GM12878 (cell line): ENCODE measurements at regions not wholly inside any gene's neighbourhood (a gene's known extent, or its start where the extent isn't known, plus 50 kb on each side); places are given as distances from the start of the nearest gene placed in this dataset.

Experiments used
- CREM ChIP-seq: IDR thresholded peaks from 2 replicates; pipeline ENCODE4 v1.6.1; 2014; ENCODE audit warnings: antibody characterized with exemption, low read depth
- NFYA ChIP-seq: IDR thresholded peaks from 2 replicates; pipeline ENCODE4 v1.6.1; 2011; ENCODE audit warnings: low read depth, mild to moderate bottlenecking, low read length, improper control_type of control experiment, borderline replicate concordance
- TCF3 ChIP-seq: IDR thresholded peaks from 2 replicates; pipeline ENCODE4 v1.6.1; 2012; ENCODE audit warnings: low read depth, mild to moderate bottlenecking, low read length, borderline replicate concordance; ENCODE audit not compliant: insufficient read depth
- TF ChIP-seq, protein P1 (sequence below): fragments of 450-650 bp; IDR thresholded peaks from 2 replicates; pipeline ENCODE4 v1.6.1; 2016; ENCODE audit warnings: mild to moderate bottlenecking, moderate library complexity, borderline replicate concordance
- TF ChIP-seq, protein P2 (sequence below): IDR thresholded peaks from 2 replicates; pipeline ENCODE4 v1.6.1; 2012; ENCODE audit warnings: low read depth, low read length, improper control_type of control experiment
- TF ChIP-seq, protein P3 (sequence below): IDR thresholded peaks from 2 replicates; pipeline ENCODE4 v1.6.1; 2012; ENCODE audit warnings: mild to moderate bottlenecking, low read depth, low read length
- TF ChIP-seq, protein P4 (sequence below): fragments of 450-650 bp; conservative IDR thresholded peaks from 2 replicates; pipeline ENCODE4 v1.6.1; 2017; ENCODE audit warnings: mild to moderate bottlenecking, moderate library complexity

DNA sequence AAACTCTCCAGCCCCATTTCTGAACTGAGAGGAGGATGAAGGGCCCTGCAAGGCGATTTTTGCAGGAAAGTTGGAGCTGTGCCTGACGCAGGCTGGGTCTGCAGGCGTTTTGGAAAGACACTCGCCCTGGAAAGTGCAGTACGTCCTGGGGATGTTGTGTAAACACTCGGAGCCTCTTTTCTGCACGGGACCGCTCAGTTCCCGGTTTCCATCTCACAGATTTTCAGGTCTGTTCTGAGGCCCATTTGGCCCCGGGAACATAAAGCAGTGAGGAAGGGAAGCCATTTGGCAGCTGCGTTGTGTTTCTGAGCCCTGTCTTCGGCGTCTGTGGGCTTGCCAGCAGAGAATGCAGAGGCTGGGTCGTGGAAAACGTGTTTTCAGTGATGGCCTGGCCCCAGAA is 655.0 kb upstream of the MGMT start (continued):
- TF ChIP-seq, protein P1, sequence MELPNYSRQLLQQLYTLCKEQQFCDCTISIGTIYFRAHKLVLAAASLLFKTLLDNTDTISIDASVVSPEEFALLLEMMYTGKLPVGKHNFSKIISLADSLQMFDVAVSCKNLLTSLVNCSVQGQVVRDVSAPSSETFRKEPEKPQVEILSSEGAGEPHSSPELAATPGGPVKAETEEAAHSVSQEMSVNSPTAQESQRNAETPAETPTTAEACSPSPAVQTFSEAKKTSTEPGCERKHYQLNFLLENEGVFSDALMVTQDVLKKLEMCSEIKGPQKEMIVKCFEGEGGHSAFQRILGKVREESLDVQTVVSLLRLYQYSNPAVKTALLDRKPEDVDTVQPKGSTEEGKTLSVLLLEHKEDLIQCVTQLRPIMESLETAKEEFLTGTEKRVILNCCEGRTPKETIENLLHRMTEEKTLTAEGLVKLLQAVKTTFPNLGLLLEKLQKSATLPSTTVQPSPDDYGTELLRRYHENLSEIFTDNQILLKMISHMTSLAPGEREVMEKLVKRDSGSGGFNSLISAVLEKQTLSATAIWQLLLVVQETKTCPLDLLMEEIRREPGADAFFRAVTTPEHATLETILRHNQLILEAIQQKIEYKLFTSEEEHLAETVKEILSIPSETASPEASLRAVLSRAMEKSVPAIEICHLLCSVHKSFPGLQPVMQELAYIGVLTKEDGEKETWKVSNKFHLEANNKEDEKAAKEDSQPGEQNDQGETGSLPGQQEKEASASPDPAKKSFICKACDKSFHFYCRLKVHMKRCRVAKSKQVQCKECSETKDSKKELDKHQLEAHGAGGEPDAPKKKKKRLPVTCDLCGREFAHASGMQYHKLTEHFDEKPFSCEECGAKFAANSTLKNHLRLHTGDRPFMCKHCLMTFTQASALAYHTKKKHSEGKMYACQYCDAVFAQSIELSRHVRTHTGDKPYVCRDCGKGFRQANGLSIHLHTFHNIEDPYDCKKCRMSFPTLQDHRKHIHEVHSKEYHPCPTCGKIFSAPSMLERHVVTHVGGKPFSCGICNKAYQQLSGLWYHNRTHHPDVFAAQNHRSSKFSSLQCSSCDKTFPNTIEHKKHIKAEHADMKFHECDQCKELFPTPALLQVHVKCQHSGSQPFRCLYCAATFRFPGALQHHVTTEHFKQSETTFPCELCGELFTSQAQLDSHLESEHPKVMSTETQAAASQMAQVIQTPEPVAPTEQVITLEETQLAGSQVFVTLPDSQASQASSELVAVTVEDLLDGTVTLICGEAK: no peak
- TF ChIP-seq CREM: no peak
- TF ChIP-seq, protein P2, sequence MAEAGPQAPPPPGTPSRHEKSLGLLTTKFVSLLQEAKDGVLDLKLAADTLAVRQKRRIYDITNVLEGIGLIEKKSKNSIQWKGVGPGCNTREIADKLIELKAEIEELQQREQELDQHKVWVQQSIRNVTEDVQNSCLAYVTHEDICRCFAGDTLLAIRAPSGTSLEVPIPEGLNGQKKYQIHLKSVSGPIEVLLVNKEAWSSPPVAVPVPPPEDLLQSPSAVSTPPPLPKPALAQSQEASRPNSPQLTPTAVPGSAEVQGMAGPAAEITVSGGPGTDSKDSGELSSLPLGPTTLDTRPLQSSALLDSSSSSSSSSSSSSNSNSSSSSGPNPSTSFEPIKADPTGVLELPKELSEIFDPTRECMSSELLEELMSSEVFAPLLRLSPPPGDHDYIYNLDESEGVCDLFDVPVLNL: no peak
- TF ChIP-seq, protein P3, sequence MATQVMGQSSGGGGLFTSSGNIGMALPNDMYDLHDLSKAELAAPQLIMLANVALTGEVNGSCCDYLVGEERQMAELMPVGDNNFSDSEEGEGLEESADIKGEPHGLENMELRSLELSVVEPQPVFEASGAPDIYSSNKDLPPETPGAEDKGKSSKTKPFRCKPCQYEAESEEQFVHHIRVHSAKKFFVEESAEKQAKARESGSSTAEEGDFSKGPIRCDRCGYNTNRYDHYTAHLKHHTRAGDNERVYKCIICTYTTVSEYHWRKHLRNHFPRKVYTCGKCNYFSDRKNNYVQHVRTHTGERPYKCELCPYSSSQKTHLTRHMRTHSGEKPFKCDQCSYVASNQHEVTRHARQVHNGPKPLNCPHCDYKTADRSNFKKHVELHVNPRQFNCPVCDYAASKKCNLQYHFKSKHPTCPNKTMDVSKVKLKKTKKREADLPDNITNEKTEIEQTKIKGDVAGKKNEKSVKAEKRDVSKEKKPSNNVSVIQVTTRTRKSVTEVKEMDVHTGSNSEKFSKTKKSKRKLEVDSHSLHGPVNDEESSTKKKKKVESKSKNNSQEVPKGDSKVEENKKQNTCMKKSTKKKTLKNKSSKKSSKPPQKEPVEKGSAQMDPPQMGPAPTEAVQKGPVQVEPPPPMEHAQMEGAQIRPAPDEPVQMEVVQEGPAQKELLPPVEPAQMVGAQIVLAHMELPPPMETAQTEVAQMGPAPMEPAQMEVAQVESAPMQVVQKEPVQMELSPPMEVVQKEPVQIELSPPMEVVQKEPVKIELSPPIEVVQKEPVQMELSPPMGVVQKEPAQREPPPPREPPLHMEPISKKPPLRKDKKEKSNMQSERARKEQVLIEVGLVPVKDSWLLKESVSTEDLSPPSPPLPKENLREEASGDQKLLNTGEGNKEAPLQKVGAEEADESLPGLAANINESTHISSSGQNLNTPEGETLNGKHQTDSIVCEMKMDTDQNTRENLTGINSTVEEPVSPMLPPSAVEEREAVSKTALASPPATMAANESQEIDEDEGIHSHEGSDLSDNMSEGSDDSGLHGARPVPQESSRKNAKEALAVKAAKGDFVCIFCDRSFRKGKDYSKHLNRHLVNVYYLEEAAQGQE: no peak
- TF ChIP-seq TCF3: no peak
- no peak for TF ChIP-seq NFYA
- TF ChIP-seq, protein P4, sequence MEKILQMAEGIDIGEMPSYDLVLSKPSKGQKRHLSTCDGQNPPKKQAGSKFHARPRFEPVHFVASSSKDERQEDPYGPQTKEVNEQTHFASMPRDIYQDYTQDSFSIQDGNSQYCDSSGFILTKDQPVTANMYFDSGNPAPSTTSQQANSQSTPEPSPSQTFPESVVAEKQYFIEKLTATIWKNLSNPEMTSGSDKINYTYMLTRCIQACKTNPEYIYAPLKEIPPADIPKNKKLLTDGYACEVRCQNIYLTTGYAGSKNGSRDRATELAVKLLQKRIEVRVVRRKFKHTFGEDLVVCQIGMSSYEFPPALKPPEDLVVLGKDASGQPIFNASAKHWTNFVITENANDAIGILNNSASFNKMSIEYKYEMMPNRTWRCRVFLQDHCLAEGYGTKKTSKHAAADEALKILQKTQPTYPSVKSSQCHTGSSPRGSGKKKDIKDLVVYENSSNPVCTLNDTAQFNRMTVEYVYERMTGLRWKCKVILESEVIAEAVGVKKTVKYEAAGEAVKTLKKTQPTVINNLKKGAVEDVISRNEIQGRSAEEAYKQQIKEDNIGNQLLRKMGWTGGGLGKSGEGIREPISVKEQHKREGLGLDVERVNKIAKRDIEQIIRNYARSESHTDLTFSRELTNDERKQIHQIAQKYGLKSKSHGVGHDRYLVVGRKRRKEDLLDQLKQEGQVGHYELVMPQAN: no peak
